C1 segment of cervical spinal cord (tissue), 14 donors: ENCODE measurements at regions not wholly inside any gene's neighbourhood (a gene's known extent, or its start where the extent isn't known, plus 50 kb on each side); places are given as distances from the start of the nearest gene placed in this dataset.

ENCODE experiments used
- DNase-seq, 14 donors: peaks; one replicate each; lab custom pipeline; 2025; lab: John Stamatoyannopoulos, UW

- DNase-seq = no peak
Observed at GRCh38 chr3:44050867-44051266, 190.8 kb upstream of the TOPAZ1 start.

- DNase-seq = no peak
Observed at GRCh38 chr3:44055951-44056350, 185.7 kb upstream of the TOPAZ1 start.

- DNase-seq = no peak
Observed at GRCh38 chr3:44056446-44057240, 185.0 kb upstream of the TOPAZ1 start.

GRCh38 chr3:44058022-44058867 is 183.4 kb upstream of the TOPAZ1 start:
- DNase-seq = peak in 1 of 14 donors; percentile 21

- DNase-seq = no peak
Observed at GRCh38 chr3:44058868-44059203, 182.8 kb upstream of the TOPAZ1 start.

- no peak for DNase-seq
Observed at GRCh38 chr3:44060164-44060563, 181.5 kb upstream of the TOPAZ1 start.

GRCh38 chr3:44061268-44061667 is 180.4 kb upstream of the TOPAZ1 start:
- DNase-seq = no peak

GRCh38 chr3:44061961-44062360 is 179.7 kb upstream of the TOPAZ1 start:
- DNase-seq = no peak

GRCh38 chr3:44065311-44066094 is 176.2 kb upstream of the TOPAZ1 start:
- peak in 2 of 14 donors; percentile 28 to 32 for DNase-seq

- DNase-seq = no peak
Observed at GRCh38 chr3:44066806-44067205, 174.9 kb upstream of the TOPAZ1 start.

GRCh38 chr3:44067431-44067830 is 174.3 kb upstream of the TOPAZ1 start:
- no peak for DNase-seq

- DNase-seq = no peak
Observed at GRCh38 chr3:44068753-44069152, 172.9 kb upstream of the TOPAZ1 start.

- DNase-seq = no peak
Observed at GRCh38 chr3:44069276-44069675, 172.4 kb upstream of the TOPAZ1 start.

- no peak for DNase-seq
Observed at GRCh38 chr3:44070841-44071546, 170.7 kb upstream of the TOPAZ1 start.

- DNase-seq = no peak
Observed at GRCh38 chr3:44072601-44073540, 168.8 kb upstream of the TOPAZ1 start.

- no peak for DNase-seq
Observed at GRCh38 chr3:44074181-44074580, 167.5 kb upstream of the TOPAZ1 start.

GRCh38 chr3:44076221-44076829 is 165.4 kb upstream of the TOPAZ1 start:
- no peak for DNase-seq

GRCh38 chr3:44077267-44077666 is 164.4 kb upstream of the TOPAZ1 start:
- no peak for DNase-seq

GRCh38 chr3:44078863-44079262 is 162.8 kb upstream of the TOPAZ1 start:
- DNase-seq = no peak

GRCh38 chr3:44079916-44080315 is 161.8 kb upstream of the TOPAZ1 start:
- no peak for DNase-seq
